Body of pancreas (tissue), 4 donors: ENCODE measurements at regions not wholly inside any gene's neighbourhood (a gene's known extent, or its start where the extent isn't known, plus 50 kb on each side); places are given as distances from the start of the nearest gene placed in this dataset.

Experiments
- ATAC-seq: fragments of 150-250 bp; one replicate; pipeline ENCODE4 v1.9.1; 2016
- DNase-seq, 4 donors: peaks; one replicate each; pipeline ENCODE4 v3.0.0-alpha.2; 2019
- H3K27ac ChIP-seq, 4 donors: fragments of 200-600 bp; sonication (generic); 1 replicate in 3 of 4; 2 replicates in 1 of 4; pipeline versions ENCODE4 v1.5.1 to v1.6.1; 2016 to 2019; ENCODE audit warnings: mild to moderate bottlenecking in 1 of 4, mixed read lengths in 1 of 4, moderate library complexity in 1 of 4
- H3K27me3 ChIP-seq, 2 donors: fragments of 200-600 bp; sonication (generic); one replicate each; pipeline ENCODE4 v1.6.0; 2016; ENCODE audit warnings: mild to moderate bottlenecking in 1 of 2
- H3K36me3 ChIP-seq, 2 donors: fragments of 200-600 bp; sonication (generic); replicated peaks in 1 of 2; 2 replicates each; pipeline ENCODE4 v1.5.1; 2016; ENCODE audit warnings: low read depth in 2 of 2; ENCODE audit not compliant: insufficient read depth in 1 of 2
- H3K4me1 ChIP-seq: fragments of 200-600 bp; sonication (generic); one replicate; pipeline ENCODE4 v1.6.0; 2016
- H3K4me3 ChIP-seq, 2 donors: fragments of 200-600 bp; sonication (generic); 1 replicate in 1 of 2; 2 replicates in 1 of 2; pipeline ENCODE4 v1.5.1; 2016 to 2019
- H3K9me3 ChIP-seq, 3 donors: fragments of 200-600 bp; sonication (generic); 1 replicate in 2 of 3; 2 replicates in 1 of 3; pipeline ENCODE4 v1.5.1; 2016
- POLR2A ChIP-seq, 3 donors: fragments of 450-650 bp; IDR thresholded peaks; one replicate each; pipeline ENCODE4 v1.6.1; 2016; ENCODE audit warnings: antibody characterized with exemption in 3 of 3, mild to moderate bottlenecking in 2 of 3
- WGBS, 2 donors: methylation state at CpG; one replicate each; pipeline ENCODE4 v1.1.5; 2017; 5-methylcytosine and 5-hydroxymethylcytosine counted together
- intact Hi-C: fragments of 100-400 bp; cut with DNase I; formaldehyde crosslinking; loops from one replicate; pipeline ENCODE4 v1.15.1; 2023
- TF ChIP-seq, protein P1 (sequence below), 7 experiments: fragments of 450-650 bp in 4 of 7; fragments of 200-600 bp in 3 of 7; sonication (generic) in 3 of 7; IDR thresholded peaks; one replicate each; pipeline ENCODE4 v1.5.1; 2016 to 2019; ENCODE audit warnings: antibody characterized with exemption in 7 of 7

DNA sequence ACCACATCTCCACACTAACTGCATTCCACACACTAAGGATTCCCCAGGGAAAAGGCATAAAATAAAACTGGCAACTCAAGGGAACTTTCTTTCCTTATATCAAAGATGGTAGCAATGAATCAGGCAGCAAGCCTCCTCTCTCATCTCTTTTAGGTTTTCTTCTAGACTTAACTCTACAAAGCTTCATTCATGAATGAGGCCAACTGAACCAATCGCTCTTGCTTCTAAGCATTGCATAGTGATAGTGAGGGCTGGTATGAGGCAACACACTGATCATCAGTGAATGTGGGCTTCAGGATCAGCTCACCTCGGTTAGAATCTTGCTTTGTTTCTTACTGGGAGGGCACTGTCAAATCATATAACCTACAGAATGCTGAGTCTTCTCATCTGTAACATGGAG lies 1090.7 kb upstream of the MIR17HG start:
- TF ChIP-seq POLR2A (IDR thresholded peaks at IDR 0.05), result no peak
- TF ChIP-seq, protein P1, sequence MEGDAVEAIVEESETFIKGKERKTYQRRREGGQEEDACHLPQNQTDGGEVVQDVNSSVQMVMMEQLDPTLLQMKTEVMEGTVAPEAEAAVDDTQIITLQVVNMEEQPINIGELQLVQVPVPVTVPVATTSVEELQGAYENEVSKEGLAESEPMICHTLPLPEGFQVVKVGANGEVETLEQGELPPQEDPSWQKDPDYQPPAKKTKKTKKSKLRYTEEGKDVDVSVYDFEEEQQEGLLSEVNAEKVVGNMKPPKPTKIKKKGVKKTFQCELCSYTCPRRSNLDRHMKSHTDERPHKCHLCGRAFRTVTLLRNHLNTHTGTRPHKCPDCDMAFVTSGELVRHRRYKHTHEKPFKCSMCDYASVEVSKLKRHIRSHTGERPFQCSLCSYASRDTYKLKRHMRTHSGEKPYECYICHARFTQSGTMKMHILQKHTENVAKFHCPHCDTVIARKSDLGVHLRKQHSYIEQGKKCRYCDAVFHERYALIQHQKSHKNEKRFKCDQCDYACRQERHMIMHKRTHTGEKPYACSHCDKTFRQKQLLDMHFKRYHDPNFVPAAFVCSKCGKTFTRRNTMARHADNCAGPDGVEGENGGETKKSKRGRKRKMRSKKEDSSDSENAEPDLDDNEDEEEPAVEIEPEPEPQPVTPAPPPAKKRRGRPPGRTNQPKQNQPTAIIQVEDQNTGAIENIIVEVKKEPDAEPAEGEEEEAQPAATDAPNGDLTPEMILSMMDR (IDR thresholded peaks at IDR 0.05), result no peak
- no peaks in the 10 kb centered on the region for H3K36me3 ChIP-seq
- no peak for ATAC-seq
- H3K27ac ChIP-seq, result no peak overlapping the region
- no peaks in the 10 kb centered on the region for H3K4me1 ChIP-seq
- no peak overlapping the region for H3K4me3 ChIP-seq
- no peaks in the 10 kb centered on the region for H3K27me3 ChIP-seq
- no peak for DNase-seq
- no peaks in the 10 kb centered on the region for H3K9me3 ChIP-seq
- 63 to 77% methylated on average over 2 of the region's 2 CpGs for WGBS, 2 donors
- intact Hi-C loops, result no loop called here

DNA sequence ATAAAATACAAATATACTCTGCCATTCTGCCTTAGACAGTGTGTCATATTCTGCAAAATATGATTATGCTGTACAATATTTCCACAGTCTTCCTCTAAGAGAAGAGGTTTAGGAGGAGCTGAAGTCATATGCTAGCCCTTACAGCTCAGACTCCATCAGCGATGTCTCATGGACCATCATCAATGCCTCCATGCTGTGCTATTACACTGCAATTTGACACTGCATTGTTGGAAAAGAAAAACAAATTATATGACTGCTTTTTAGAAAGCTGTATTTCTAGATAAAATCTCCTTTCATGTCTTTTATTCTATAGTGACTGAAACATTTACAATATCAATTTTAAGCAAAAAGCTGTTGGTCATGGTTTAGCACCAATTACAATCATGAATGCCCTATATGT lies 1089.4 kb upstream of the MIR17HG start:
- TF ChIP-seq, protein P1 (IDR thresholded peaks at IDR 0.05), result no peak
- TF ChIP-seq POLR2A (IDR thresholded peaks at IDR 0.05), result no peak
- no peak for DNase-seq
- Histone ChIP-seq H3K4me1 (no peaks in the 10 kb centered on the region), H3K36me3 (no peaks in the 10 kb centered on the region), H3K27ac (no peak overlapping the region), H3K27me3 (no peaks in the 10 kb centered on the region), H3K9me3 (no peaks in the 10 kb centered on the region), H3K4me3 (no peak overlapping the region)
- ATAC-seq, result no peak
- WGBS, 2 donors, result 94 to 96% methylated on average over 1 of the region's 1 CpG
- intact Hi-C loops, result no loop called here

DNA sequence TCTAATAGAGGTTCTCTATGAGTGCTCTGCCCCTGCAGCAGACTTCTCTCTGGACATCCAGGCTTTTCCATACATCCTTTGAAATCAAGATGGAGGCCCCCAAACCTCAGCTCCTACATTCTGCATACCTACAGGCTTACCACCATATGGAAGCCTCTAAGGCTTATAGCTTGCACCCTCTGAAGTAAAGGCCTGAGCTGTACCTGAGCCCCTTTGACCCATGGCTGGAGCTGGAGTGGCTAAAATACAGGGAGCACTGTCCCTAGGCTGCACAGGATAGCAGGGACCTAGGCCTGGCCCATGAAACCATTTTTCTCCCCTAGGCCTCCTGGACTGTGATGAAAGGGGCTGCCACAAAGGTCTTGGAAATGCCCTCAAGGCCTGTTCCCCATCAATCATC lies 1086.1 kb upstream of the MIR17HG start:
- intact Hi-C loops, result no loop called here
- no peak for TF ChIP-seq POLR2A (IDR thresholded peaks at IDR 0.05)
- TF ChIP-seq, protein P1 (IDR thresholded peaks at IDR 0.05), result no peak

DNA sequence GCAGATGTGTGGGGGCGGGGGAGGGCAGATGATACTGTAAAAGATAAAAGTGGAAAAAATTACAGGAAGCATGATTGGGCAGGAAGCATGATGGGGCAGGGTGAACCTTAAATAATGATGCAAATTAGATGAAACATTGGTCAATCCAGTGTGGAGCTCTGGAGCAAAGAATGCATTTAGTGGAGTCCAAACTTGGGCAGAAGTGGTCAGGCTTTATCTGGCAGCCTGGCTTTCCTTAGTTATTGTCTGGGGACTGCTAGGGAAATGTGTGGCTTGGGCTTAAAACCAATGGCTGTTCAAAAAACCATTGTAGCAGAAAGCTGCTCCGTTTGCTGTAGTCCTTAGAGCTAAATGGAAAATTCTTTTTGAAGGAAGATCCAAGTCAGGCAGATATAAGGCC lies 1077.3 kb upstream of the MIR17HG start:
- no peak overlapping the region for H3K27ac ChIP-seq
- no peak for DNase-seq
- intact Hi-C loops, result no loop called here
- ATAC-seq, result no peak
- WGBS, 2 donors, result 60 to 67% methylated on average over 2 of the region's 2 CpGs
- H3K9me3 ChIP-seq, result no peaks in the 10 kb centered on the region
- no peaks in the 10 kb centered on the region for H3K27me3 ChIP-seq
- H3K36me3 ChIP-seq, result no peaks in the 10 kb centered on the region
- H3K4me1 ChIP-seq, result no peaks in the 10 kb centered on the region
- no peak for TF ChIP-seq POLR2A (IDR thresholded peaks at IDR 0.05)
- TF ChIP-seq, protein P1 (IDR thresholded peaks at IDR 0.05), result no peak
- H3K4me3 ChIP-seq, result no peak overlapping the region

More for the DNA sequence above, 1086.1 kb upstream of the MIR17HG start:
- Histone ChIP-seq H3K4me1 (no peaks in the 10 kb centered on the region), H3K36me3 (no peaks in the 10 kb centered on the region), H3K9me3 (no peaks in the 10 kb centered on the region), H3K4me3 (no peak overlapping the region), H3K27me3 (no peaks in the 10 kb centered on the region), H3K27ac (no peak overlapping the region)
- DNase-seq, result no peak
- ATAC-seq, result no peak

DNA sequence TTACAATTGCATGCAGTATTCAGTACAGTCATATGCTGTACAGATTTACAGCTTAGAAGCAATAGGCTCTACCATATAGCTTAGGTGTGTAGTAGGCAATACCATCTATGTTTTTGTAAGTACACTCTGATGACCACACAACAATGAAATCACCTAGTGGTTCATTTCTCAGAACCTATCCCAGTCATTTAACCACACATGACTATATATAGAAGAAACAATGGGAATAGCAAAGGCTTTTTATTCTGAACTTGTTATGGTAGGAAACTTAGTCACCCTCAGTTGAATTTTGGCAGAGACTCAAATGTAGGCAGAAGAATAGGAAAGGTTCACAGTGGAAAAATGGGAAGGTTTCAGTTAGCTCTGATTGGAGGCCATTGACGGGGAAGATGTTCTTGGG lies 1075.1 kb upstream of the MIR17HG start:
- no peak for DNase-seq
- Histone ChIP-seq H3K27me3 (no peaks in the 10 kb centered on the region), H3K36me3 (no peaks in the 10 kb centered on the region), H3K4me1 (no peaks in the 10 kb centered on the region), H3K4me3 (no peak overlapping the region), H3K27ac (no peak overlapping the region), H3K9me3 (no peaks in the 10 kb centered on the region)
- ATAC-seq, result no peak
- 87 to 89% methylated on average over 1 of the region's 1 CpG for WGBS, 2 donors
- no peak for TF ChIP-seq POLR2A (IDR thresholded peaks at IDR 0.05)
- TF ChIP-seq, protein P1 (IDR thresholded peaks at IDR 0.05), result no peak
- intact Hi-C loops, result no loop called here
